Prostate gland (tissue), 2 donors: ENCODE measurements at regions not wholly inside any gene's neighbourhood (a gene's known extent, or its start where the extent isn't known, plus 50 kb on each side); places are given as distances from the start of the nearest gene placed in this dataset.

ENCODE experiments used
- DNase-seq: peaks from one replicate; pipeline ENCODE4 v3.0.0-alpha.2; 2019; ENCODE audit warnings: low spot score
- H3K27ac ChIP-seq, 2 donors: fragments of 200-600 bp; sonication (generic); 2 replicates each; pipeline ENCODE4 v1.5.1; 2017 to 2019
- H3K27me3 ChIP-seq: fragments of 200-600 bp; sonication (generic); replicated peaks from 2 replicates; pipeline ENCODE4 v1.5.1; 2019; ENCODE audit not compliant: insufficient read depth
- H3K36me3 ChIP-seq, 2 donors: fragments of 200-600 bp; sonication (generic); 1 replicate in 1 of 2; 2 replicates in 1 of 2; pipeline versions ENCODE4 v1.5.1 to v1.8.1; 2017 to 2019
- H3K4me1 ChIP-seq: fragments of 200-600 bp; sonication (generic); replicated peaks from 2 replicates; pipeline ENCODE4 v1.5.1; 2019
- H3K4me3 ChIP-seq, 2 donors: fragments of 200-600 bp; sonication (generic); 2 replicates each; pipeline ENCODE4 v1.5.1; 2017 to 2019
- H3K9me3 ChIP-seq: fragments of 200-600 bp; sonication (generic); 2 replicates; pipeline ENCODE4 v1.5.1; 2017
- CTCF ChIP-seq, 4 experiments: fragments of 200-600 bp in 2 of 4; fragments of 450-650 bp in 2 of 4; sonication (generic) in 2 of 4; IDR thresholded peaks; 1 replicate in 3 of 4; 2 replicates in 1 of 4; pipeline ENCODE4 v1.5.1; 2016 to 2019; ENCODE audit warnings: antibody characterized with exemption in 4 of 4, mild to moderate bottlenecking in 2 of 4, moderate library complexity in 2 of 4
- POLR2A ChIP-seq: fragments of 450-650 bp; IDR thresholded peaks from one replicate; pipeline ENCODE4 v1.6.1; 2016; ENCODE audit warnings: antibody characterized with exemption, mild to moderate bottlenecking
- POLR2AphosphoS5 ChIP-seq: sonication (generic); formaldehyde crosslinking; IDR thresholded peaks from one replicate; pipeline ENCODE4 v1.6.1; 2017; ENCODE audit warnings: antibody characterized with exemption
- WGBS: methylation state at CpG from one replicate; pipeline ENCODE4 v1.1.5; 2018; 5-methylcytosine and 5-hydroxymethylcytosine counted together
- intact Hi-C: fragments of 100-400 bp; cut with DNase I; formaldehyde crosslinking; loops from one replicate; pipeline ENCODE4 v1.14.2; 2022

DNA sequence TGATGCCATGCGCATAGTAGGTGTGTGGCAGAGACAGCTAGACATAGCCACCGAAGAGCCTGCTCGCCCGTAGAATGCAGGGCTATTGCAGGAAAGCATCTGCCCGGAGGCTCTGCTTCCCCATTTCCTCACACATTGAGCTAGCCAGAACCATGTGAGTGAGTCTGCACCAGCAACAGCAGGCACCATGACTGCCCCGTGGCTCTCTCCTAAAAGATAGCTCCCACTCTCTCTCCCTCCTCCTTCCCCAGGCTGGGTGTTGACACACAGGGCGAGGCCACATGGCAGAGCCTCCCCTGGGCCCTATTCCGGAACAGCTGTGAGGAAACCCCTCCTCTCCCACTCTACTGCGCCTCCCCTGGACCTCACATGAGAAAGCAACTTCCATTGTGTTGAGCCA is 52.3 kb upstream of the ATP12A start:
- peaks cover 3% of the 10 kb centered on the region for H3K4me1 ChIP-seq
- no peaks in the 10 kb centered on the region for H3K36me3 ChIP-seq
- no peak for DNase-seq
- H3K4me3 ChIP-seq = no peak overlapping the region
- intact Hi-C loops = no loop called here
- H3K27ac ChIP-seq = no peak overlapping the region
- no peaks in the 10 kb centered on the region for H3K27me3 ChIP-seq
- TF ChIP-seq POLR2A (no peak), CTCF (IDR thresholded peaks at IDR 0.05) (no peak), POLR2AphosphoS5 (no peak)
- no peaks in the 10 kb centered on the region for H3K9me3 ChIP-seq
- 80% methylated on average over 9 of the region's 9 CpGs for WGBS

GRCh38 chr13:24629320-24629719 is 50.9 kb upstream of the ATP12A start:
- no peaks in the 10 kb centered on the region for H3K36me3 ChIP-seq
- 83% methylated on average over 2 of the region's 2 CpGs for WGBS
- H3K27me3 ChIP-seq = no peaks in the 10 kb centered on the region
- peaks cover 3% of the 10 kb centered on the region for H3K4me1 ChIP-seq
- no peak overlapping the region for H3K27ac ChIP-seq
- H3K9me3 ChIP-seq = no peaks in the 10 kb centered on the region
- intact Hi-C loops = no loop called here
- DNase-seq = no peak
- H3K4me3 ChIP-seq = no peak overlapping the region
- TF ChIP-seq CTCF (IDR thresholded peaks at IDR 0.05) (no peak), POLR2AphosphoS5 (no peak), POLR2A (no peak)

DNA sequence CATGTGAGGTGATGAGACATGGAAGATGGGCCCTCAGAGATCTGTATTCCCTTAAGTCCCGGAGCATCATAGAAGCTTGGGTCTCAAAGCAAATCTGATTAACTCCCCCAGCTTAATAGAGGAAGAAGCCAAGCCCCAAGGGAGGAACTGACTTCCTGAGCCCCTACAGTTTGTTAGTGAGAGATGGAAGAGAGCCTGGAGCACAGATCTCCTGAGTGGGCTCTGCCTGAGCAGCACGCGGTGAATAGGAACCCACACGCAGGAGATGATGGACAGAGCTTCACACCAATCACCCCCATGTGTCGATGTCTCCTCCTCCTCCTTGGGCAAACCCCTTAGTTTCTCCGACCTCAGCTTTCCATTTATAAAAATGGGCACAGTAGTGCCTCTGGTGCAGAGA is 50.1 kb upstream of the ATP12A start:
- H3K27ac ChIP-seq = no peak overlapping the region

More for the DNA sequence above, 50.1 kb upstream of the ATP12A start:
- 88% methylated on average over 6 of the region's 6 CpGs for WGBS
- no peaks in the 10 kb centered on the region for H3K9me3 ChIP-seq
- H3K4me1 ChIP-seq = peaks cover 3% of the 10 kb centered on the region
- no peaks in the 10 kb centered on the region for H3K36me3 ChIP-seq
- intact Hi-C loops = no loop called here
- no peaks in the 10 kb centered on the region for H3K27me3 ChIP-seq
- DNase-seq = no peak
- no peak overlapping the region for H3K4me3 ChIP-seq
- TF ChIP-seq POLR2AphosphoS5 = no peak
- no peak for TF ChIP-seq CTCF (IDR thresholded peaks at IDR 0.05)
- TF ChIP-seq POLR2A = no peak
